ENCODE measurements at regions not wholly inside any gene's neighbourhood (a gene's known extent, or its start where the extent isn't known, plus 50 kb on each side); places are given as distances from the start of the nearest gene placed in this dataset.
"Not testable (repeated sequence)": the region's sequence is repeated elsewhere in the genome, so short reads cannot be mapped to it uniquely, and the experiment has no call there.

GRCh38 chr2:78261454-78261853, 739.3 kb upstream of the LRRTM4 start:
- Histone ChIP-seq H3K4me3 (ENCODE audit: low read length in 2 of 2) (no peak overlapping the region), H3K4me1 (ENCODE audit: control insufficient read depth in 2 of 2, insufficient read depth in 2 of 2, low read length in 2 of 2) (no peaks in the 10 kb centered on the region), H3K36me3 (ENCODE audit: control insufficient read depth in 2 of 2, insufficient read depth in 2 of 2, low read length in 2 of 2) (no peaks in the 10 kb centered on the region), H3K27me3 (ENCODE audit: control insufficient read depth in 2 of 2, insufficient read depth in 2 of 2, low read length in 2 of 2) (no peaks in the 10 kb centered on the region), H3K9me3 (ENCODE audit: control insufficient read depth in 2 of 2, low read length in 2 of 2) (no peaks in the 10 kb centered on the region), H3K9ac (ENCODE audit: low read depth in 1 of 2, low read length in 2 of 2) (no peak overlapping the region), H3K27ac (ENCODE audit: low read depth in 2 of 2, low read length in 2 of 2) (no peak overlapping the region)

- not testable (repeated sequence) for H3K4me1 ChIP-seq (ENCODE audit: control insufficient read depth in 2 of 2, insufficient read depth in 2 of 2, low read length in 2 of 2); H3K4me3 ChIP-seq (ENCODE audit: low read length in 2 of 2); H3K27ac ChIP-seq (ENCODE audit: low read depth in 2 of 2, low read length in 2 of 2); H3K27me3 ChIP-seq (ENCODE audit: control insufficient read depth in 2 of 2, insufficient read depth in 2 of 2, low read length in 2 of 2); H3K36me3 ChIP-seq (ENCODE audit: control insufficient read depth in 2 of 2, insufficient read depth in 2 of 2, low read length in 2 of 2); H3K9me3 ChIP-seq (ENCODE audit: control insufficient read depth in 2 of 2, low read length in 2 of 2); H3K9ac ChIP-seq (ENCODE audit: low read depth in 1 of 2, low read length in 2 of 2)
Measured at GRCh38 chr2:78262089-78262488, 739.9 kb upstream of the LRRTM4 start.

GRCh38 chr2:78262713-78263375, 740.7 kb upstream of the LRRTM4 start:
- Histone ChIP-seq H3K27me3 (ENCODE audit: control insufficient read depth in 2 of 2, insufficient read depth in 2 of 2, low read length in 2 of 2) (no peaks in the 10 kb centered on the region), H3K4me3 (ENCODE audit: low read length in 2 of 2) (no peak overlapping the region), H3K4me1 (ENCODE audit: control insufficient read depth in 2 of 2, insufficient read depth in 2 of 2, low read length in 2 of 2) (no peaks in the 10 kb centered on the region), H3K27ac (ENCODE audit: low read depth in 2 of 2, low read length in 2 of 2) (no peak overlapping the region), H3K9me3 (ENCODE audit: control insufficient read depth in 2 of 2, low read length in 2 of 2) (no peaks in the 10 kb centered on the region), H3K36me3 (ENCODE audit: control insufficient read depth in 2 of 2, insufficient read depth in 2 of 2, low read length in 2 of 2) (no peaks in the 10 kb centered on the region), H3K9ac (ENCODE audit: low read depth in 1 of 2, low read length in 2 of 2) (no peak overlapping the region)

GRCh38 chr2:78263571-78263970, 741.4 kb upstream of the LRRTM4 start:
- Histone ChIP-seq H3K4me3 (ENCODE audit: low read length in 2 of 2) (no peak overlapping the region), H3K36me3 (ENCODE audit: control insufficient read depth in 2 of 2, insufficient read depth in 2 of 2, low read length in 2 of 2) (no peaks in the 10 kb centered on the region), H3K9me3 (ENCODE audit: control insufficient read depth in 2 of 2, low read length in 2 of 2) (no peaks in the 10 kb centered on the region), H3K27ac (ENCODE audit: low read depth in 2 of 2, low read length in 2 of 2) (no peak overlapping the region), H3K27me3 (ENCODE audit: control insufficient read depth in 2 of 2, insufficient read depth in 2 of 2, low read length in 2 of 2) (no peaks in the 10 kb centered on the region), H3K9ac (ENCODE audit: low read depth in 1 of 2, low read length in 2 of 2) (no peak overlapping the region), H3K4me1 (ENCODE audit: control insufficient read depth in 2 of 2, insufficient read depth in 2 of 2, low read length in 2 of 2) (no peaks in the 10 kb centered on the region)

- no peaks in the 10 kb centered on the region for H3K36me3 ChIP-seq (ENCODE audit: control insufficient read depth in 2 of 2, insufficient read depth in 2 of 2, low read length in 2 of 2)
- H3K9me3 ChIP-seq (ENCODE audit: control insufficient read depth in 2 of 2, low read length in 2 of 2): no peaks in the 10 kb centered on the region
- H3K27me3 ChIP-seq (ENCODE audit: control insufficient read depth in 2 of 2, insufficient read depth in 2 of 2, low read length in 2 of 2): no peaks in the 10 kb centered on the region
- no peak overlapping the region for H3K27ac ChIP-seq (ENCODE audit: low read depth in 2 of 2, low read length in 2 of 2)
- no peaks in the 10 kb centered on the region for H3K4me1 ChIP-seq (ENCODE audit: control insufficient read depth in 2 of 2, insufficient read depth in 2 of 2, low read length in 2 of 2)
- H3K4me3 ChIP-seq (ENCODE audit: low read length in 2 of 2): no peak overlapping the region
- no peak overlapping the region for H3K9ac ChIP-seq (ENCODE audit: low read depth in 1 of 2, low read length in 2 of 2)
Measured at GRCh38 chr2:78264130-78264529, 742.0 kb upstream of the LRRTM4 start.

GRCh38 chr2:78281164-78281563, 744.3 kb upstream of the REG3G start:
- no peak overlapping the region for H3K27ac ChIP-seq (ENCODE audit: low read depth in 2 of 2, low read length in 2 of 2)
- H3K36me3 ChIP-seq (ENCODE audit: control insufficient read depth in 2 of 2, insufficient read depth in 2 of 2, low read length in 2 of 2): no peaks in the 10 kb centered on the region
- peaks cover 0 to 2% of the 10 kb centered on the region in 2 donors for H3K9me3 ChIP-seq (ENCODE audit: control insufficient read depth in 2 of 2, low read length in 2 of 2)
- H3K9ac ChIP-seq (ENCODE audit: low read depth in 1 of 2, low read length in 2 of 2): no peak overlapping the region
- no peaks in the 10 kb centered on the region for H3K27me3 ChIP-seq (ENCODE audit: control insufficient read depth in 2 of 2, insufficient read depth in 2 of 2, low read length in 2 of 2)
- H3K4me3 ChIP-seq (ENCODE audit: low read length in 2 of 2): no peak overlapping the region
- H3K4me1 ChIP-seq (ENCODE audit: control insufficient read depth in 2 of 2, insufficient read depth in 2 of 2, low read length in 2 of 2): no peaks in the 10 kb centered on the region

GRCh38 chr2:78290581-78291214, 734.8 kb upstream of the REG3G start:
- Histone ChIP-seq H3K9me3 (ENCODE audit: control insufficient read depth in 2 of 2, low read length in 2 of 2) (no peaks in the 10 kb centered on the region), H3K27ac (ENCODE audit: low read depth in 2 of 2, low read length in 2 of 2) (no peak overlapping the region), H3K9ac (ENCODE audit: low read depth in 1 of 2, low read length in 2 of 2) (no peak overlapping the region), H3K4me3 (ENCODE audit: low read length in 2 of 2) (no peak overlapping the region), H3K4me1 (ENCODE audit: control insufficient read depth in 2 of 2, insufficient read depth in 2 of 2, low read length in 2 of 2) (no peaks in the 10 kb centered on the region), H3K27me3 (ENCODE audit: control insufficient read depth in 2 of 2, insufficient read depth in 2 of 2, low read length in 2 of 2) (no peaks in the 10 kb centered on the region), H3K36me3 (ENCODE audit: control insufficient read depth in 2 of 2, insufficient read depth in 2 of 2, low read length in 2 of 2) (no peaks in the 10 kb centered on the region)

GRCh38 chr2:78293768-78294167, 731.7 kb upstream of the REG3G start:
- Histone ChIP-seq H3K27ac (ENCODE audit: low read depth in 2 of 2, low read length in 2 of 2) (no peak overlapping the region), H3K9ac (ENCODE audit: low read depth in 1 of 2, low read length in 2 of 2) (no peak overlapping the region), H3K27me3 (ENCODE audit: control insufficient read depth in 2 of 2, insufficient read depth in 2 of 2, low read length in 2 of 2) (no peaks in the 10 kb centered on the region), H3K36me3 (ENCODE audit: control insufficient read depth in 2 of 2, insufficient read depth in 2 of 2, low read length in 2 of 2) (no peaks in the 10 kb centered on the region), H3K4me1 (ENCODE audit: control insufficient read depth in 2 of 2, insufficient read depth in 2 of 2, low read length in 2 of 2) (no peaks in the 10 kb centered on the region), H3K9me3 (ENCODE audit: control insufficient read depth in 2 of 2, low read length in 2 of 2) (no peaks in the 10 kb centered on the region), H3K4me3 (ENCODE audit: low read length in 2 of 2) (no peak overlapping the region)

GRCh38 chr2:78301166-78301789, 724.2 kb upstream of the REG3G start:
- Histone ChIP-seq H3K27ac (ENCODE audit: low read depth in 2 of 2, low read length in 2 of 2) (no peak overlapping the region), H3K27me3 (ENCODE audit: control insufficient read depth in 2 of 2, insufficient read depth in 2 of 2, low read length in 2 of 2) (no peaks in the 10 kb centered on the region), H3K4me3 (ENCODE audit: low read length in 2 of 2) (no peak overlapping the region), H3K9ac (ENCODE audit: low read depth in 1 of 2, low read length in 2 of 2) (no peak overlapping the region), H3K36me3 (ENCODE audit: control insufficient read depth in 2 of 2, insufficient read depth in 2 of 2, low read length in 2 of 2) (no peaks in the 10 kb centered on the region), H3K4me1 (ENCODE audit: control insufficient read depth in 2 of 2, insufficient read depth in 2 of 2, low read length in 2 of 2) (no peaks in the 10 kb centered on the region), H3K9me3 (ENCODE audit: control insufficient read depth in 2 of 2, low read length in 2 of 2) (no peaks in the 10 kb centered on the region)

GRCh38 chr2:78304678-78305077, 720.8 kb upstream of the REG3G start:
- no peak overlapping the region for H3K9ac ChIP-seq (ENCODE audit: low read depth in 1 of 2, low read length in 2 of 2)
- H3K9me3 ChIP-seq (ENCODE audit: control insufficient read depth in 2 of 2, low read length in 2 of 2): no peaks in the 10 kb centered on the region
- H3K36me3 ChIP-seq (ENCODE audit: control insufficient read depth in 2 of 2, insufficient read depth in 2 of 2, low read length in 2 of 2): no peaks in the 10 kb centered on the region
- no peaks in the 10 kb centered on the region for H3K27me3 ChIP-seq (ENCODE audit: control insufficient read depth in 2 of 2, insufficient read depth in 2 of 2, low read length in 2 of 2)
- H3K27ac ChIP-seq (ENCODE audit: low read depth in 2 of 2, low read length in 2 of 2): no peak overlapping the region
- H3K4me1 ChIP-seq (ENCODE audit: control insufficient read depth in 2 of 2, insufficient read depth in 2 of 2, low read length in 2 of 2): no peaks in the 10 kb centered on the region
- no peak overlapping the region for H3K4me3 ChIP-seq (ENCODE audit: low read length in 2 of 2)
